Left ventricle myocardium inferior (tissue), 1 donor: ENCODE measurements at regions not wholly inside any gene's neighbourhood (a gene's known extent, or its start where the extent isn't known, plus 50 kb on each side); places are given as distances from the start of the nearest gene placed in this dataset.

ENCODE experiments used
- DNase-seq: peaks from one replicate; pipeline ENCODE4 v3.0.0-alpha.2; 2020
- H3K27ac ChIP-seq: fragments of 200-600 bp; replicated peaks from 2 replicates; pipeline ENCODE4 v1.8.0; 2021
- H3K27me3 ChIP-seq: fragments of 200-600 bp; 2 replicates; pipeline ENCODE4 v1.8.0; 2021; ENCODE audit warnings: low read depth
- H3K36me3 ChIP-seq: fragments of 200-600 bp; 2 replicates; pipeline ENCODE4 v1.8.0; 2021
- H3K4me1 ChIP-seq: fragments of 200-600 bp; 2 replicates; pipeline ENCODE4 v1.8.0; 2021
- H3K4me3 ChIP-seq: fragments of 200-600 bp; 2 replicates; pipeline ENCODE4 v1.8.0; 2021; ENCODE audit warnings: mild to moderate bottlenecking, moderate library complexity
- H3K9me3 ChIP-seq: fragments of 200-600 bp; replicated peaks from 2 replicates; pipeline ENCODE4 v1.8.0; 2021
- intact Hi-C: fragments of 100-400 bp; cut with micrococcal nuclease; formaldehyde crosslinking; loops from one replicate; pipeline ENCODE4 v1.11.0; 2022
- TF ChIP-seq, protein P1 (sequence below): fragments of 200-600 bp; IDR thresholded peaks from 2 replicates; pipeline ENCODE4 v1.8.0; 2021; ENCODE audit warnings: antibody characterized with exemption, mild to moderate bottlenecking, borderline replicate concordance
- donor health status: DM: no; HTN: yes; CAD: no; lungs with severe emphysema.

DNA sequence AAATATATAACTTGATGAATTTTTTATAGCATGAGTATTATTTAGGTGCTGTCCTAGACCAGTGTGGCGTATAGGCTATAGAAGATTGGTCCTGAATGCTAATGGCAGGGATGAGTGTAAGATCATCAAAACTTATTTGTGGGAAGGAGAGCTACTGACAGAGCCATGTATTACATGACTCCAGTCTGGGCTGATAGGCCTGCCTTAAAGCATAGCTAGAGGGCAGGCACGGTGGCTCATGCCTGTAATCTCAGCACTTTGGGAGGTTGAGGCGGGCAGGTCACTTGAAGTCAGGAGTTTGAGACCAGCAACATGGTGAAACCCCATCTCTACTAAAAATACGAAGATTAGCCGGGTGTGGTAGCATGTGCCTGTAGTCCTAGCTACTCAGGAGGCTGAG, 198.1 kb upstream of the KLF14 start:
- Histone ChIP-seq H3K27ac (no peak overlapping the region), H3K36me3 (peaks cover 15% of the 10 kb centered on the region), H3K4me1 (peaks cover 54% of the 10 kb centered on the region), H3K9me3 (no peaks in the 10 kb centered on the region), H3K27me3 (no peaks in the 10 kb centered on the region), H3K4me3 (no peak overlapping the region)
- intact Hi-C loops = no loop called here
- TF ChIP-seq, protein P1, sequence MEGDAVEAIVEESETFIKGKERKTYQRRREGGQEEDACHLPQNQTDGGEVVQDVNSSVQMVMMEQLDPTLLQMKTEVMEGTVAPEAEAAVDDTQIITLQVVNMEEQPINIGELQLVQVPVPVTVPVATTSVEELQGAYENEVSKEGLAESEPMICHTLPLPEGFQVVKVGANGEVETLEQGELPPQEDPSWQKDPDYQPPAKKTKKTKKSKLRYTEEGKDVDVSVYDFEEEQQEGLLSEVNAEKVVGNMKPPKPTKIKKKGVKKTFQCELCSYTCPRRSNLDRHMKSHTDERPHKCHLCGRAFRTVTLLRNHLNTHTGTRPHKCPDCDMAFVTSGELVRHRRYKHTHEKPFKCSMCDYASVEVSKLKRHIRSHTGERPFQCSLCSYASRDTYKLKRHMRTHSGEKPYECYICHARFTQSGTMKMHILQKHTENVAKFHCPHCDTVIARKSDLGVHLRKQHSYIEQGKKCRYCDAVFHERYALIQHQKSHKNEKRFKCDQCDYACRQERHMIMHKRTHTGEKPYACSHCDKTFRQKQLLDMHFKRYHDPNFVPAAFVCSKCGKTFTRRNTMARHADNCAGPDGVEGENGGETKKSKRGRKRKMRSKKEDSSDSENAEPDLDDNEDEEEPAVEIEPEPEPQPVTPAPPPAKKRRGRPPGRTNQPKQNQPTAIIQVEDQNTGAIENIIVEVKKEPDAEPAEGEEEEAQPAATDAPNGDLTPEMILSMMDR = no peak
- no peak for DNase-seq

DNA sequence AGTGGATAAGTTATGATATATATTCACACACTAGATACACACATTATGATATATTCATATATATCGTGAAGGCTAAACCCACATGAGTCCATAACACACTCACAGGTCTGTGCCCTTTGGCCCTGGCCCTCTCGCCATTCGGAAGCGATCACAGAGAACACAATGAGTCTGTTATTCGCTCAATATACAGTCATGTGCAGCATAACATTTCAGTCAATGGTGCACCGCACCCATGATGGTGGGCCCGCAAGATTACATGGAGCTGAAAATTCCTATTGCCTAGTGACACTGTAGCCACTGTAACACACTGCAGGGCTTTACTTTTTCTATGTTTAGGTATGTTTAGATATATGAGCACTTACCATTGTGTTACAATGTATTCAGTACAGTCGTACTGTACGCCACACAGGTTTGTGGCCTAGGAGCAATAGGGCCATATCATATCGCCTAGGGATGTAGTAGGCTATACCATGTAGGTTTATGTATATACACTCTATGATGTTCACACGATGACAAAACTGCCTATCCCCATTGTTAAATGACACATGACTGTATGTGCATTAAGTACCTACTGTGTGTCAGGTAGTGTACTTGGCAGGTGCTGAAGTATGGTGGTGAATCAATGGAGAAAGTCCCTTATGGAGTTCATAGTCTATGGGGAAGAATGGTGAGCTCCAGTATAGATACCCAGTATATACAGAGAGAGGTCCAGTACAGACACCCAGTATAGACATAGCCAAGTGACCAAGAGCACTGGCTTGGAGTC, 198.8 kb upstream of the KLF14 start:
- H3K9me3 ChIP-seq = no peaks in the 10 kb centered on the region
- intact Hi-C loops = no loop called here
- no peak overlapping the region for H3K4me3 ChIP-seq
- TF ChIP-seq, protein P1 = no peak
- DNase-seq = no peak
- peaks cover 15% of the 10 kb centered on the region for H3K36me3 ChIP-seq
- peaks cover 48% of the 10 kb centered on the region for H3K4me1 ChIP-seq
- H3K27ac ChIP-seq = no peak overlapping the region
- H3K27me3 ChIP-seq = no peaks in the 10 kb centered on the region

DNA sequence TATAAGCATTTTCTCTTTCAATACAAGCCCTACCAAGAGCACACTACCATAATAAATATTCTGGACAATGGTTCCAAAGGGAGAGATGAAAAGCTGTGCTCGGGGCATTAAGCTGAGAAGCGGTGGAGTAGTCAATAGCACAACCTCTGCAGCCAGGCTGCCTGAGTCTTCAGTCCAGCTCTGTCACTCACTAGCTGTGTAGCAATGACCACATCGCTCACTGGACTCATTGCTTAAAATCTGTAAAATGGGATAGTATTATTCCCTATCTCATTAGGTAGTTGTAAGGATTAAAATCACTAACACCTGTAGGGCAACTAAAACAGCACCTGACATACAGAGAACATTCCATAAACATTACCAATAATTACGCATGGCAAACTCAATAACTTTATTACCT, 199.9 kb upstream of the KLF14 start:
- peaks cover 15% of the 10 kb centered on the region for H3K36me3 ChIP-seq
- TF ChIP-seq, protein P1 = no peak
- H3K27ac ChIP-seq = no peak overlapping the region
- intact Hi-C loops = no loop called here
- H3K27me3 ChIP-seq = no peaks in the 10 kb centered on the region
- peaks cover 53% of the 10 kb centered on the region for H3K4me1 ChIP-seq
- H3K9me3 ChIP-seq = no peaks in the 10 kb centered on the region
- no peak overlapping the region for H3K4me3 ChIP-seq
- no peak for DNase-seq

DNA sequence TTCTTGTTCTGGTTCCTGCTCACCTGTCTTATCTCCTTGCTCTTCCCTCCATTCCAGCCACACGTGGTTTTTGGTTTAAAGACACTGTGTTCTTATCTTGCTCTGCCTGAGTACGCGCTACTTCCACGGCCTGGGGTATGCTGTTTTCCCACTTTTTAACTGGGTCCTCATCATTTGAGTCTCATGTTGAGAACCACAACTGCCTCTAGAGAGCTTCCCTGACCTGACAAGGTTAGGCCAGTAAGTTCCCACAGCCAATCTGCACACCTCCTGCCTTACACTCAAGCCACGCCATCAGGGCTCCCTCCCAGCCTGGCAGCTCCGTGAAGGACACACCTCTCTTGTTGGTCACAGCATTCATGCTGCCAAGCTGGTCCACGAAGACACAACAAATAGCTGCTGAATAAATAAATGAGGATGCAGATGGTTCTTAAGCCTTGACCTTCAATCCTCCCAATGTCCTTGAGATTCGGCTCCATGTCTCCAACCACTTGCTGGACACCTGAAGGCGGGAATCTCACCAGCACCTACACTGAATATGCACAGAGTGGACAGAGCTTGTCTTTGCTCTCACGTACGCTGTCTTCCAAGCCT, 201.7 kb upstream of the KLF14 start:
- H3K27ac ChIP-seq = peak overlapping the region; percentile 17
- no peaks in the 10 kb centered on the region for H3K9me3 ChIP-seq
- no peak for DNase-seq
- TF ChIP-seq, protein P1 = no peak
- peaks cover 53% of the 10 kb centered on the region for H3K4me1 ChIP-seq
- intact Hi-C loops = no loop called here
- H3K27me3 ChIP-seq = no peaks in the 10 kb centered on the region
- no peak overlapping the region for H3K4me3 ChIP-seq
- H3K36me3 ChIP-seq = peaks cover 15% of the 10 kb centered on the region

DNA sequence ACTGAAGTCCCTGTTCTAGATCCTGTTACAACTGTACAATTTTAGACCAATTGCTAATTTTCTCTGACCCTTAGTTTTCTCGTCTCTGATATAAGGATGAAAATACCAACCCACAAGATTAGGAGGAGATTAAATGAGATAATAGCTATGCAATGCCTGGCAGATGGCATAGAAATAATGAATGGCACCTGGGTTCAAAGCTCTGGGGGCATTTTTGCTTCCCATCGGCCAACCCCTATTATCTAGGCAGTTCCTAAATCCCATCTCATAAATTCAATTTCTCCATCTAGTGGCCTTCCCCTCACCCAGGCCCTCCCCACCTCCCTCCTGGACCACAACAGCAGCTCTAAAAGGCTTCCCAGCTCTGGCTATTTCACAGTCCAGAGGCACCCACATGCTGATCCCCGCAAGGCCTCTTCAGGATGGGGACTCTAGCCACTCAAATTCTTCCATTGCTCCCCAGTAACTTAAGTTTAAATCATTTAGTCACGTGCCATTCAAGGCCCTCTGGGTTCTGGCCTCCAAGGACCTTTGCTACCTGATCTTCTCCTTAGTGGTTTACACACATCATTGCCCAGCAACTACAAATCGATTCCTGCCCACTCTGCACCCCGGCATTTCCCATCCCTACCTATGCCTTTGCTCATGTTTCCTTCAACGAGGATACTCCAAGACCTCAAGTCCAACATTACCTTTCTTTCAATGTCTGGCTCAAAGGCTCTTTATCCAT, 202.4 kb upstream of the KLF14 start:
- peaks cover 53% of the 10 kb centered on the region for H3K4me1 ChIP-seq

More for the DNA sequence above, 202.4 kb upstream of the KLF14 start:
- Histone ChIP-seq H3K4me3 (no peak overlapping the region), H3K27me3 (no peaks in the 10 kb centered on the region), H3K36me3 (peaks cover 15% of the 10 kb centered on the region), H3K27ac (peak overlapping the region; percentile 17), H3K9me3 (no peaks in the 10 kb centered on the region)
- TF ChIP-seq, protein P1 = no peak
- intact Hi-C loops = no loop called here
- DNase-seq = no peak
